ENCODE measurements at regions not wholly inside any gene's neighbourhood (a gene's known extent, or its start where the extent isn't known, plus 50 kb on each side); places are given as distances from the start of the nearest gene placed in this dataset.

DNA sequence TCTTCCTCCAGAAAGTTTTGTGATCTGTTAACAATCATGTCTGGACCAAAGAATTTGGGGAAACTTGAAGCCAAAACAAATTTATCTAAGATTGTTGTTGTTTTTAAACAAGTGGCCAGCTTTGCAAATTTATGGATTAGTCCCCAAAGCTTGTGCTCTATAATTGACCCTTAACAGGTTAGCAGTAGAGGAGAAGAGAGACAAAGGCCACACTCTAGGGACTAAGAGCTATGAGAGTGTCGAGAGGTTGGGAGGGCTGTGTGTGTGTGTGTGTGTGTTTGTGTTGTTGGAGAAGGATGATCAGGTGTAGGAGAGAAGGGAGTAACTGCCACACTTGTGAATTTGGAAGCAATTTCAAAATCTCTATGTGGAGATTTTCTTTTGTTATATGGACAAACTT is 367.3 kb downstream of the KCNRG start:
- H3K4me1 ChIP-seq = peaks cover 0 to 12% (median 4%) of the 10 kb centered on the region in 4 donors
- intact Hi-C loops (cut with DNase I; ENCODE audit: low total_unique reads) = no loop called here
- TF ChIP-seq, protein P1, sequence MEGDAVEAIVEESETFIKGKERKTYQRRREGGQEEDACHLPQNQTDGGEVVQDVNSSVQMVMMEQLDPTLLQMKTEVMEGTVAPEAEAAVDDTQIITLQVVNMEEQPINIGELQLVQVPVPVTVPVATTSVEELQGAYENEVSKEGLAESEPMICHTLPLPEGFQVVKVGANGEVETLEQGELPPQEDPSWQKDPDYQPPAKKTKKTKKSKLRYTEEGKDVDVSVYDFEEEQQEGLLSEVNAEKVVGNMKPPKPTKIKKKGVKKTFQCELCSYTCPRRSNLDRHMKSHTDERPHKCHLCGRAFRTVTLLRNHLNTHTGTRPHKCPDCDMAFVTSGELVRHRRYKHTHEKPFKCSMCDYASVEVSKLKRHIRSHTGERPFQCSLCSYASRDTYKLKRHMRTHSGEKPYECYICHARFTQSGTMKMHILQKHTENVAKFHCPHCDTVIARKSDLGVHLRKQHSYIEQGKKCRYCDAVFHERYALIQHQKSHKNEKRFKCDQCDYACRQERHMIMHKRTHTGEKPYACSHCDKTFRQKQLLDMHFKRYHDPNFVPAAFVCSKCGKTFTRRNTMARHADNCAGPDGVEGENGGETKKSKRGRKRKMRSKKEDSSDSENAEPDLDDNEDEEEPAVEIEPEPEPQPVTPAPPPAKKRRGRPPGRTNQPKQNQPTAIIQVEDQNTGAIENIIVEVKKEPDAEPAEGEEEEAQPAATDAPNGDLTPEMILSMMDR (IDR thresholded peaks at IDR 0.05) = no peak
- no peak for TF ChIP-seq POLR2A (IDR thresholded peaks at IDR 0.05)
- no peak for TF ChIP-seq EP300 (IDR thresholded peaks at IDR 0.05)
- no peak for TF ChIP-seq POLR2AphosphoS5 (IDR thresholded peaks at IDR 0.05)
- no peak overlapping the region for H3K4me3 ChIP-seq
- no peaks in the 10 kb centered on the region for H3K36me3 ChIP-seq
- DNase-seq = no peak
- no peaks in the 10 kb centered on the region for H3K27me3 ChIP-seq
- H3K9me3 ChIP-seq = peaks cover 0 to 14% (median 6%) of the 10 kb centered on the region in 4 donors
- no peak overlapping the region for H3K27ac ChIP-seq
- WGBS, 5 donors = 94 to 100% (median 97%) methylated on average over 1 of the region's 1 CpG

DNA sequence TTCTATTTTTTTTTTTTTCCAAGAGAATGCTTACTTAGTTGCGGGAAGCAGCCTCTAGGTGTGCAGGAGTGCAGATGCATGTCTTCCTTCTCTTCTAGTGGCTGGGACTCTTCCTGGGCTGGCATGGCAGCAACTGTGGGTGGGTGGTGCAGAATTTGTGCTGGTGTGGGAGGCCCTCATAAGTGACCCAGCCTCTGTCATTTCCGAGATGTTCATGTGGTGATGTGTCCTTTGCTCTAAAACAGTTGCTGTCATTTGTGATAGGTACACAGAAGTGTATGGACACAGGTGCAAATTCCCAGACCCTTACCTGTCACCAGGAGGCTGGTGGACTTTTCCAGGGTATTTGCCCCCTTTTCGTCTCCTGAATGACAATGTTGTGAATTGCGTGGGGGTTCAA is 367.7 kb downstream of the KCNRG start:
- TF ChIP-seq POLR2A (IDR thresholded peaks at IDR 0.05) = no peak
- no peak for TF ChIP-seq POLR2AphosphoS5 (IDR thresholded peaks at IDR 0.05)
- TF ChIP-seq, protein P1 (IDR thresholded peaks at IDR 0.05) = no peak
- no peak for TF ChIP-seq EP300 (IDR thresholded peaks at IDR 0.05)
- H3K36me3 ChIP-seq = no peaks in the 10 kb centered on the region
- H3K4me1 ChIP-seq = peaks cover 0 to 12% (median 4%) of the 10 kb centered on the region in 4 donors
- WGBS, 5 donors = 66 to 88% (median 71%) methylated on average over 4 of the region's 4 CpGs
- no peak for DNase-seq
- H3K9me3 ChIP-seq = peaks cover 0 to 14% (median 6%) of the 10 kb centered on the region in 4 donors
- H3K4me3 ChIP-seq = no peak overlapping the region
- H3K27ac ChIP-seq = no peak overlapping the region
- no peaks in the 10 kb centered on the region for H3K27me3 ChIP-seq
- intact Hi-C loops (cut with DNase I; ENCODE audit: low total_unique reads) = no loop called here

DNA sequence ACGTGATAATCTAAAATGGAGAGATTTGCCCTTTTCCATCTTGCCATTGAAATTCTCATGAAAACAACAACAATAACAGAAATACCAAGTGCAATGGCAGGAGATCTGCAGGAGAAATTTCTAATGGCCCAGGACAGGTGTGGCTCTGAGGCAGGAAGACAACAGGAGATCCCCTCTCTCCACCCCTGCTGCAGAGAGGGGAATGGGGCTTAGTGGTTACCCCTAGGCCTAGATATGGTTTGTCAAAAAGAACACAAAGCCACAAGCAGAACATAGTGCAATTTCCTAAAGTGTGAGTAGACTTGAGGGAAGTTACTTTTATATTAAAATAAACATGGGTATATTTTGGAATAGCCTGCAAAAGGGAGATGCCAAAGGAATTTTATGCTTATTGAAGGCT is 369.5 kb downstream of the KCNRG start:
- DNase-seq = no peak
- H3K36me3 ChIP-seq = no peaks in the 10 kb centered on the region
- 95 to 98% (median 96%) methylated on average over 1 of the region's 1 CpG for WGBS, 5 donors
- H3K4me1 ChIP-seq = peaks cover 0 to 12% (median 4%) of the 10 kb centered on the region in 4 donors
- TF ChIP-seq EP300 (IDR thresholded peaks at IDR 0.05) (no peak), POLR2A (IDR thresholded peaks at IDR 0.05) (no peak)
- TF ChIP-seq, protein P1 (IDR thresholded peaks at IDR 0.05) = no peak
- no peak overlapping the region for H3K27ac ChIP-seq
- intact Hi-C loops (cut with DNase I; ENCODE audit: low total_unique reads) = no loop called here
- no peaks in the 10 kb centered on the region for H3K27me3 ChIP-seq
- peaks cover 0 to 14% (median 6%) of the 10 kb centered on the region in 4 donors for H3K9me3 ChIP-seq
- no peak overlapping the region for H3K4me3 ChIP-seq

DNA sequence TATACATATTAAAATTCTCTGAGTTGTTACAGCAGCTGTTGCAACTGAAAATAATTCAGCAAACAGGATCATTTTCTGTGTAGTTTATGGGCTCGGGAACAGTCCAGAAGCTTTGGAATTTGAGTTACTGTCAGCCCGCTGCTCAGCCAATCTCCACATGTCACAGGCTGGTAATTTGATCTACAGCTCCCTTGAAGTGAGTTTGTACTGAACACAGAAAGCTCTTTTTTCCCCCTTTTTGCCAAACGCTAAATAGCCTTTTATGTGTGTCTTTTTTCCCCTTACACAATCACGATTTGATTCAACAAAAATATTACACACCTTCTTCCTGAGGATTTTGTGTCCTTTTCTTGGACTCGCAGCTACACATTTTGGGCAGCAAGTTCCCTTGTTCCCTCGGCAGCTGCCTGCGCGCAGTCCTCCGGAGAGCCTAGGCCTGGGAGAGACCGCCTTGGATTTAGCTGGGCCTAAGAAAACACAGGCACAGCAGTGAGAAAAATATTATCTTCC is 371.4 kb downstream of the KCNRG start:
- no peaks in the 10 kb centered on the region for H3K27me3 ChIP-seq
- WGBS, 5 donors = 45 to 64% (median 54%) methylated on average over 10 of the region's 10 CpGs
- TF ChIP-seq POLR2AphosphoS5 (IDR thresholded peaks at IDR 0.05) (no peak), EP300 (IDR thresholded peaks at IDR 0.05) (no peak)
- TF ChIP-seq, protein P1 (IDR thresholded peaks at IDR 0.05) = no peak
- no peaks in the 10 kb centered on the region for H3K9me3 ChIP-seq
- H3K4me1 ChIP-seq = peaks cover 0 to 12% (median 4%) of the 10 kb centered on the region in 4 donors
- peak overlapping the region in 1 of 5 donors; percentile 43 for H3K27ac ChIP-seq
- DNase-seq = peak in 1 of 2 donors; percentile 53
- H3K36me3 ChIP-seq = no peaks in the 10 kb centered on the region
- intact Hi-C loops (cut with DNase I; ENCODE audit: low total_unique reads) = no loop called here
- H3K4me3 ChIP-seq = no peak overlapping the region
